ENCODE measurements at regions not wholly inside any gene's neighbourhood (a gene's known extent, or its start where the extent isn't known, plus 50 kb on each side); places are given as distances from the start of the nearest gene placed in this dataset.

- TF ChIP-seq CTCF (IDR thresholded peaks at IDR 0.05) (no peak), POLR2A (IDR thresholded peaks at IDR 0.05) (no peak)
Observed at GRCh38 chr4:11543706-11544105, 115.0 kb upstream of the HS3ST1 start.
